ENCODE measurements at regions not wholly inside any gene's neighbourhood (a gene's known extent, or its start where the extent isn't known, plus 50 kb on each side); places are given as distances from the start of the nearest gene placed in this dataset.

DNA sequence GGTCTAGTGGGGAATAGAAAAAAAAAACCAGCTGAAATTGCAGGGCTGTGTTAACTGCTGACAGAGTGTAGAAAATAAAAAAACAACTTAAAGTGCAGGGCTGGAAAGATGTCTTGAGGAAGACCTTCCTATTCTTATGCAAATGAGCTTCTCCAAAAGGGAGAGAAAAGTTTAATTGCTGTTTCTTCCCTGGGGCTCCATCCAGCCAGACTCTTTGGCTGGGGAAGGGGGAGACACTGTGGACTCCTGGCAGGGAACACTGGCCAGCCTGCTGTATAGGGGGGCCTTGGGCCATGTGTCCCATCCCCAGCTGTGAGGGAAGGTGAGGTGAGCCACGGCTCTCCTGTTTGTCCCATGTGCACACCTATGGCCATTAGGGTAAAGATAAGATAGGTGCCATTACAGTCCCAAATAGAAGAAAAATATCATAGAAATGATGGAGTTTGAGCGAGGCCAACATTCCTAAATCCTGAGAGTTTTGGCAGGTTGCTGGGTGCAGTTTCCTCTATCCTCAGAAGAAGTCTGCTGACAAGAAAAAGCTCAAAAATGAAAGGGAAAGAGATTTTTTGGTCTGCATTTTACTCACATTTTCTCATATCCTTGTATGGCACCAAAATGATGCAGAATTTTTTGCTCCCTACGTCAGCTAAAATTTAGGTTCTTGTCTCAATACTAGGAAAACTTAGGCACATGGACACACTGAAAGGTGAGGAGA lies 901.7 kb downstream of the PLOD2 start:
- TF ChIP-seq, protein P1, sequence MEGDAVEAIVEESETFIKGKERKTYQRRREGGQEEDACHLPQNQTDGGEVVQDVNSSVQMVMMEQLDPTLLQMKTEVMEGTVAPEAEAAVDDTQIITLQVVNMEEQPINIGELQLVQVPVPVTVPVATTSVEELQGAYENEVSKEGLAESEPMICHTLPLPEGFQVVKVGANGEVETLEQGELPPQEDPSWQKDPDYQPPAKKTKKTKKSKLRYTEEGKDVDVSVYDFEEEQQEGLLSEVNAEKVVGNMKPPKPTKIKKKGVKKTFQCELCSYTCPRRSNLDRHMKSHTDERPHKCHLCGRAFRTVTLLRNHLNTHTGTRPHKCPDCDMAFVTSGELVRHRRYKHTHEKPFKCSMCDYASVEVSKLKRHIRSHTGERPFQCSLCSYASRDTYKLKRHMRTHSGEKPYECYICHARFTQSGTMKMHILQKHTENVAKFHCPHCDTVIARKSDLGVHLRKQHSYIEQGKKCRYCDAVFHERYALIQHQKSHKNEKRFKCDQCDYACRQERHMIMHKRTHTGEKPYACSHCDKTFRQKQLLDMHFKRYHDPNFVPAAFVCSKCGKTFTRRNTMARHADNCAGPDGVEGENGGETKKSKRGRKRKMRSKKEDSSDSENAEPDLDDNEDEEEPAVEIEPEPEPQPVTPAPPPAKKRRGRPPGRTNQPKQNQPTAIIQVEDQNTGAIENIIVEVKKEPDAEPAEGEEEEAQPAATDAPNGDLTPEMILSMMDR (conservative IDR thresholded peaks at IDR 0.05; ENCODE audit: low read depth in 2 of 2) = no peak
- TF ChIP-seq STAT1 (IDR thresholded peaks at IDR 0.05; ENCODE audit: unreplicated experiment) (no peak), ZNF462 (CRISPR knock-in tag; IDR thresholded peaks at IDR 0.05) (no peak), ETS1 (IDR thresholded peaks at IDR 0.05) (no peak), EZH2 (IDR thresholded peaks at IDR 0.05; ENCODE audit: low read depth, unreplicated experiment) (no peak), POLR2AphosphoS5 (IDR thresholded peaks at IDR 0.05; ENCODE audit: low read depth) (no peak), EZH2phosphoT487 (IDR thresholded peaks at IDR 0.05; ENCODE audit: unreplicated experiment) (no peak), JUNB (IDR thresholded peaks at IDR 0.05; ENCODE audit: unreplicated experiment) (no peak), ZNF331 (CRISPR knock-in tag; IDR thresholded peaks at IDR 0.05; ENCODE audit: low read depth) (no peak), CREB1 (CRISPR knock-in tag; IDR thresholded peaks at IDR 0.05; ENCODE audit: low read depth) (no peak)
- TF ChIP-seq, protein P2, sequence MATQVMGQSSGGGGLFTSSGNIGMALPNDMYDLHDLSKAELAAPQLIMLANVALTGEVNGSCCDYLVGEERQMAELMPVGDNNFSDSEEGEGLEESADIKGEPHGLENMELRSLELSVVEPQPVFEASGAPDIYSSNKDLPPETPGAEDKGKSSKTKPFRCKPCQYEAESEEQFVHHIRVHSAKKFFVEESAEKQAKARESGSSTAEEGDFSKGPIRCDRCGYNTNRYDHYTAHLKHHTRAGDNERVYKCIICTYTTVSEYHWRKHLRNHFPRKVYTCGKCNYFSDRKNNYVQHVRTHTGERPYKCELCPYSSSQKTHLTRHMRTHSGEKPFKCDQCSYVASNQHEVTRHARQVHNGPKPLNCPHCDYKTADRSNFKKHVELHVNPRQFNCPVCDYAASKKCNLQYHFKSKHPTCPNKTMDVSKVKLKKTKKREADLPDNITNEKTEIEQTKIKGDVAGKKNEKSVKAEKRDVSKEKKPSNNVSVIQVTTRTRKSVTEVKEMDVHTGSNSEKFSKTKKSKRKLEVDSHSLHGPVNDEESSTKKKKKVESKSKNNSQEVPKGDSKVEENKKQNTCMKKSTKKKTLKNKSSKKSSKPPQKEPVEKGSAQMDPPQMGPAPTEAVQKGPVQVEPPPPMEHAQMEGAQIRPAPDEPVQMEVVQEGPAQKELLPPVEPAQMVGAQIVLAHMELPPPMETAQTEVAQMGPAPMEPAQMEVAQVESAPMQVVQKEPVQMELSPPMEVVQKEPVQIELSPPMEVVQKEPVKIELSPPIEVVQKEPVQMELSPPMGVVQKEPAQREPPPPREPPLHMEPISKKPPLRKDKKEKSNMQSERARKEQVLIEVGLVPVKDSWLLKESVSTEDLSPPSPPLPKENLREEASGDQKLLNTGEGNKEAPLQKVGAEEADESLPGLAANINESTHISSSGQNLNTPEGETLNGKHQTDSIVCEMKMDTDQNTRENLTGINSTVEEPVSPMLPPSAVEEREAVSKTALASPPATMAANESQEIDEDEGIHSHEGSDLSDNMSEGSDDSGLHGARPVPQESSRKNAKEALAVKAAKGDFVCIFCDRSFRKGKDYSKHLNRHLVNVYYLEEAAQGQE (IDR thresholded peaks at IDR 0.05; ENCODE audit: unreplicated experiment) = no peak
